ENCODE measurements at regions not wholly inside any gene's neighbourhood (a gene's known extent, or its start where the extent isn't known, plus 50 kb on each side); places are given as distances from the start of the nearest gene placed in this dataset.

DNA sequence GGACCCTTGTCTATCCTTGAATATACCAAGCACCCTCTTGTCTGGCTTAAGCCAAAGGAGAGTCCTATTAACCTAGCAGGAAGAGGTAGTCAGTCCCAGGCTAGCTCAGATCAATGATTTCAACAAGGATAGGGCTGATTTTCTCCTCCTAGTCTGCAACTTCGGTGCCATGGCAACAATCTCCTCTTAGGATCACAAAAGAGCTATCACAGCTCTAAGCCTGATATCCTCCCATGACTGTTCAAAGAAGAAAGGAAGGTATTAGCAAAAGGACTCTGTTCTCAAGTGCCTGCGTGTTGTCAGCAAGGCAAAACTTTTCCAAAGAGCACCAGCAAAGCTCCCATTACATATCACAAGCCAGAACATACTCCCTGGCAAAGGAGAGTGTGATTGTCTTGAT, 58.7 kb upstream of the DDX18 start:
- DNase-seq (ENCODE audit: low read depth in 3 of 3, low spot score in 2 of 3) = no peak

DNA sequence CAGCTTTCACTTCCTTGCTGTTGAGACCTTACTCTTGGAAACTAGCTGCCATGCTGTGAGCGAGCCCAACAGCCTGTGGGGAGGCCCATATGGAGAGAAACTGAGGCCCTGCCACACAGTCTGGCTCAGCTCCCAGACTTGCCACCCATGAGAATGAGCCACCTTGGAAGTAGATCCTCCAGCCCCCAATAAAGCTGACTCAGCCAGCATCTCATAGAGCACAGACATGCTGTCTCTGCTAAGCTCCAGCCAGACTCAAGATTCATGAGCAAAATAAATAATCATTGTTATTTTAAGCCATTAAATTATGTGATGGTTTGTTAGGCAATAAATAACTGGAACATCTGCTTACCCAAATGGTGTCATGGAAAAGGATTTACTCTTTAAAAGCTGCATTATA, 53.6 kb upstream of the DDX18 start:
- no peak for DNase-seq (ENCODE audit: low read depth in 3 of 3, low spot score in 2 of 3)

DNA sequence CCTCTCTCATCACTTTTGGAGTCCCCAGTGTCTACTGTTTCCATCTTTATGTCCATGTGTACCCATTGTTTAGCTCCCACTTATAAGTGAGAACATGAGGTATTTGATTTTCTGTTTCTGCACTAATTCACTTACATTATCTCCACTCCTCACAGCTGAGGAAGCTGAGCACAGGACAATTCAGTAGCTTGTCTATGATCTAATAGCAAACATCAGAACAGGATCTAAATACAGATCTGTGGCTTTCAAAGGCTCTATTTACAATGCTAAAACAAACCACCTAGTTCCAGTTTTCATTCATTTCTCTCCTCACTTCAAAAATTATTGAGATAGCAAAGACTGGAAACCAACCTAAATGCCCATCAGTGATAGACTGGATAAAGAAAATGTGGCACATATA, 52.0 kb upstream of the DDX18 start:
- DNase-seq (ENCODE audit: low read depth in 3 of 3, low spot score in 2 of 3) = no peak

DNA sequence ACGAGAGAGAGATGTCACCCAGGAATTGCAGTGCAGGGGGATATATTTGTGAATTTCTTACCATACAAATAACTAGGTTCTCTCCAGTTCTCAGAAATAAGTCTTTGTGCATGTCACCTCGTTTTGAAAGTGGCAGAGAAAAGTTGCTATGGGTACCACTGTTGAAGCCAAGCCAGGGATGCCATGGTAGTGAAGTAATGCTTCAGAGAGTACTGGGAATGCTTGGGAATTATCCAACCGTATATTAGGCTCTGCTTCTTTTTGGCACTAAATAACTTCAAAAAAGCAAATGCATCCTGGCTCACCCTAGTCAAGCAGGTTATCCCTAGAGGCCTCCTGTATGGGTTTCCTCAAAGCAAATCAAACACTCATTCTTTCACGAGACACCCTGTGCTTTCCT, 50.7 kb upstream of the DDX18 start:
- DNase-seq (ENCODE audit: low read depth in 3 of 3, low spot score in 2 of 3) = peak in 2 of 3 donors; percentile 19 to 27
